Natural killer cell treated with Interleukin-12 subunit alpha and Interleukin-12 subunit beta and Interleukin-15 and Interleukin-18, amount 100 ng/mL, for 72 hours (primary cell): ENCODE measurements at regions not wholly inside any gene's neighbourhood (a gene's known extent, or its start where the extent isn't known, plus 50 kb on each side); places are given as distances from the start of the nearest gene placed in this dataset.
A peak's percentile ranks its signal among the peaks of the same experiment; 100 is the strongest.

Source experiments
- ATAC-seq, 2 donors: fragments of 150-1000 bp; cut with Tn5 transposase in 1 of 2; sonication (Bioruptor Pico), chemical (Tn5 transposase) in 1 of 2; 2 replicates each; pipeline ENCODE4 v1.10.0; 2021
- DNase-seq: peaks from one replicate; pipeline ENCODE4 v3.0.0; 2022; ENCODE audit warnings: low spot score
- H3K27ac Mint-ChIP-seq, 2 donors: 1 replicate in 1 of 2; 2 replicates in 1 of 2; pipeline ENCODE4 v1.8.0; 2022; ENCODE audit warnings: mixed read lengths in 2 of 2, mild to moderate bottlenecking in 1 of 2, moderate library complexity in 1 of 2
- H3K27me3 Mint-ChIP-seq, 2 donors: 1 replicate in 1 of 2; 2 replicates in 1 of 2; pipeline ENCODE4 v1.8.0; 2022; ENCODE audit warnings: mixed read lengths in 2 of 2
- H3K36me3 Mint-ChIP-seq: one replicate; pipeline ENCODE4 v1.8.0; 2022; ENCODE audit warnings: mixed read lengths
- H3K4me1 Mint-ChIP-seq, 2 donors: 1 replicate in 1 of 2; 2 replicates in 1 of 2; pipeline ENCODE4 v1.8.0; 2022; ENCODE audit warnings: low read depth in 2 of 2, mixed read lengths in 2 of 2, mild to moderate bottlenecking in 1 of 2
- H3K4me3 Mint-ChIP-seq: one replicate; pipeline ENCODE4 v1.8.0; 2022; ENCODE audit warnings: mixed read lengths
- H3K9me3 Mint-ChIP-seq: 2 replicates; pipeline ENCODE4 v1.8.0; 2022; ENCODE audit warnings: mixed read lengths

GRCh38 chr11:104830508-104830907 is 67.8 kb downstream of the CASP12 start:
- H3K4me1 Mint-ChIP-seq: peaks cover 0 to 2% of the 10 kb centered on the region in 2 donors
- no peaks in the 10 kb centered on the region for H3K36me3 Mint-ChIP-seq
- no peaks in the 10 kb centered on the region for H3K9me3 Mint-ChIP-seq
- no peak for DNase-seq
- no peak overlapping the region for H3K27ac Mint-ChIP-seq
- H3K27me3 Mint-ChIP-seq: no peaks in the 10 kb centered on the region
- no peak overlapping the region for H3K4me3 Mint-ChIP-seq
- no peak for ATAC-seq

GRCh38 chr11:104830080-104830479 is 68.2 kb downstream of the CASP12 start:
- H3K27me3 Mint-ChIP-seq: no peaks in the 10 kb centered on the region
- H3K4me1 Mint-ChIP-seq: peaks cover 0 to 2% of the 10 kb centered on the region in 2 donors
- no peaks in the 10 kb centered on the region for H3K9me3 Mint-ChIP-seq
- no peaks in the 10 kb centered on the region for H3K36me3 Mint-ChIP-seq
- H3K4me3 Mint-ChIP-seq: no peak overlapping the region
- H3K27ac Mint-ChIP-seq: no peak overlapping the region
- DNase-seq: no peak
- no peak for ATAC-seq

- H3K36me3 Mint-ChIP-seq: no peaks in the 10 kb centered on the region
- peaks cover 0 to 5% of the 10 kb centered on the region in 2 donors for H3K4me1 Mint-ChIP-seq
- H3K27me3 Mint-ChIP-seq: no peaks in the 10 kb centered on the region
- no peaks in the 10 kb centered on the region for H3K9me3 Mint-ChIP-seq
- DNase-seq (no peak), ATAC-seq (no peak)
- H3K4me3 Mint-ChIP-seq: no peak overlapping the region
- no peak overlapping the region for H3K27ac Mint-ChIP-seq
Observed at GRCh38 chr11:104826772-104827171, 71.5 kb downstream of the CASP12 start.

GRCh38 chr11:104823657-104824056 is 74.6 kb downstream of the CASP12 start:
- Mint-ChIP-seq H3K4me3 (no peak overlapping the region), H3K9me3 (no peaks in the 10 kb centered on the region)
- DNase-seq: no peak

GRCh38 chr11:104820431-104820830 is 77.8 kb downstream of the CASP12 start:
- H3K27ac Mint-ChIP-seq: no peak overlapping the region
- no peaks in the 10 kb centered on the region for H3K9me3 Mint-ChIP-seq
- no peak overlapping the region for H3K4me3 Mint-ChIP-seq
- H3K36me3 Mint-ChIP-seq: no peaks in the 10 kb centered on the region
- H3K27me3 Mint-ChIP-seq: no peaks in the 10 kb centered on the region
- no peak for DNase-seq
- no peak for ATAC-seq
- peaks cover 0 to 3% of the 10 kb centered on the region in 2 donors for H3K4me1 Mint-ChIP-seq

More at GRCh38 chr11:104823657-104824056, 74.6 kb downstream of the CASP12 start:
- Mint-ChIP-seq H3K27me3 (no peaks in the 10 kb centered on the region), H3K4me1 (peaks cover 0 to 3% of the 10 kb centered on the region in 2 donors), H3K27ac (no peak overlapping the region), H3K36me3 (no peaks in the 10 kb centered on the region)
- ATAC-seq: no peak

- peaks cover 0 to 3% of the 10 kb centered on the region in 2 donors for H3K4me1 Mint-ChIP-seq
- H3K4me3 Mint-ChIP-seq: no peak overlapping the region
- no peak for DNase-seq
- H3K27me3 Mint-ChIP-seq: no peaks in the 10 kb centered on the region
- H3K36me3 Mint-ChIP-seq: no peaks in the 10 kb centered on the region
- no peak for ATAC-seq
- peak overlapping the region in 1 of 2 donors; percentile 23 for H3K27ac Mint-ChIP-seq
- no peaks in the 10 kb centered on the region for H3K9me3 Mint-ChIP-seq
Observed at GRCh38 chr11:104819603-104820002, 78.7 kb downstream of the CASP12 start.

- H3K36me3 Mint-ChIP-seq: no peaks in the 10 kb centered on the region
- no peak for ATAC-seq
- H3K9me3 Mint-ChIP-seq: no peaks in the 10 kb centered on the region
- no peaks in the 10 kb centered on the region for H3K27me3 Mint-ChIP-seq
- H3K4me3 Mint-ChIP-seq: no peak overlapping the region
- peak overlapping the region in 1 of 2 donors; percentile 23 for H3K27ac Mint-ChIP-seq
- H3K4me1 Mint-ChIP-seq: peaks cover 0 to 3% of the 10 kb centered on the region in 2 donors
- DNase-seq: no peak
Observed at GRCh38 chr11:104819107-104819506, 79.2 kb downstream of the CASP12 start.

- Mint-ChIP-seq H3K27ac (no peak overlapping the region), H3K27me3 (no peaks in the 10 kb centered on the region), H3K36me3 (no peaks in the 10 kb centered on the region), H3K4me1 (no peaks in the 10 kb centered on the region), H3K9me3 (no peaks in the 10 kb centered on the region), H3K4me3 (no peak overlapping the region)
- DNase-seq (no peak), ATAC-seq (no peak)
Observed at GRCh38 chr11:104817973-104818372, 80.3 kb downstream of the CASP12 start.

GRCh38 chr11:104813532-104813931 is 84.7 kb downstream of the CASP12 start:
- H3K36me3 Mint-ChIP-seq: no peaks in the 10 kb centered on the region
- no peaks in the 10 kb centered on the region for H3K27me3 Mint-ChIP-seq
- no peaks in the 10 kb centered on the region for H3K9me3 Mint-ChIP-seq
- no peaks in the 10 kb centered on the region for H3K4me1 Mint-ChIP-seq
- no peak for DNase-seq
- H3K27ac Mint-ChIP-seq: peak overlapping the region in 1 of 2 donors; percentile 13
- no peak overlapping the region for H3K4me3 Mint-ChIP-seq
- ATAC-seq: no peak

GRCh38 chr11:104812103-104812788 is 86.0 kb downstream of the CASP12 start:
- ATAC-seq: peak in 1 of 2 donors; percentile 36
- no peak for DNase-seq
- Mint-ChIP-seq H3K4me1 (no peaks in the 10 kb centered on the region), H3K4me3 (no peak overlapping the region), H3K9me3 (no peaks in the 10 kb centered on the region), H3K36me3 (no peaks in the 10 kb centered on the region), H3K27ac (no peak overlapping the region), H3K27me3 (no peaks in the 10 kb centered on the region)

GRCh38 chr11:104803776-104804175 is 94.5 kb downstream of the CASP12 start:
- ATAC-seq: no peak
- Mint-ChIP-seq H3K27ac (no peak overlapping the region), H3K27me3 (no peaks in the 10 kb centered on the region), H3K4me3 (no peak overlapping the region), H3K36me3 (peaks cover 5% of the 10 kb centered on the region), H3K9me3 (no peaks in the 10 kb centered on the region), H3K4me1 (peaks cover 7 to 17% of the 10 kb centered on the region in 2 donors)
- DNase-seq: no peak

- peak overlapping the region; percentile 98 for H3K27ac Mint-ChIP-seq
- H3K9me3 Mint-ChIP-seq: no peaks in the 10 kb centered on the region
- H3K4me1 Mint-ChIP-seq: peaks cover 11 to 32% of the 10 kb centered on the region in 2 donors
- DNase-seq (no peak), ATAC-seq (peak; percentile 74 to 77)
- H3K36me3 Mint-ChIP-seq: peaks cover 21% of the 10 kb centered on the region
- H3K27me3 Mint-ChIP-seq: no peaks in the 10 kb centered on the region
- H3K4me3 Mint-ChIP-seq: peak overlapping the region; percentile 90
Observed at GRCh38 chr11:104799251-104799650, 99.0 kb downstream of the CASP12 start.

GRCh38 chr11:104798789-104799188 is 99.5 kb downstream of the CASP12 start:
- peak in 1 of 2 donors; percentile 66 for ATAC-seq

GRCh38 chr11:104796301-104796700 is 102.0 kb downstream of the CASP12 start:
- no peaks in the 10 kb centered on the region for H3K27me3 Mint-ChIP-seq
- no peak for ATAC-seq
- H3K9me3 Mint-ChIP-seq: no peaks in the 10 kb centered on the region
- H3K4me1 Mint-ChIP-seq: peaks cover 11 to 32% of the 10 kb centered on the region in 2 donors
- peaks cover 21% of the 10 kb centered on the region for H3K36me3 Mint-ChIP-seq
- no peak overlapping the region for H3K4me3 Mint-ChIP-seq
- no peak for DNase-seq
- H3K27ac Mint-ChIP-seq: no peak overlapping the region

More at GRCh38 chr11:104798789-104799188, 99.5 kb downstream of the CASP12 start:
- Mint-ChIP-seq H3K27me3 (no peaks in the 10 kb centered on the region), H3K36me3 (peaks cover 21% of the 10 kb centered on the region), H3K9me3 (no peaks in the 10 kb centered on the region), H3K4me3 (peak overlapping the region; percentile 90), H3K27ac (peak overlapping the region; percentile 98), H3K4me1 (peaks cover 11 to 32% of the 10 kb centered on the region in 2 donors)
- no peak for DNase-seq
